Activated naive CD4-positive, alpha-beta T cell treated with anti-CD3 and anti-CD28 coated beads, Interleukin-2, amount 50 U/mL, for 72 hours (primary cell): ENCODE measurements at regions not wholly inside any gene's neighbourhood (a gene's known extent, or its start where the extent isn't known, plus 50 kb on each side); places are given as distances from the start of the nearest gene placed in this dataset.
"Not testable (repeated sequence)": the region's sequence is repeated elsewhere in the genome, so short reads cannot be mapped to it uniquely, and the experiment has no call there.

ENCODE experiments used
- ATAC-seq, 2 donors: fragments of 150-1000 bp; cut with Tn5 transposase; 2 replicates each; pipeline ENCODE4 v1.10.0; 2021; ENCODE audit warnings: mild to moderate bottlenecking in 2 of 2, moderate library complexity in 2 of 2
- DNase-seq, 2 donors: peaks; one replicate each; pipeline ENCODE4 v3.0.0; 2021 to 2022; ENCODE audit warnings: low spot score in 2 of 2
- H3K27ac Mint-ChIP-seq, 2 donors: one replicate each; pipeline ENCODE4 v1.8.0; 2022; ENCODE audit warnings: mild to moderate bottlenecking in 2 of 2, mixed read lengths in 2 of 2
- H3K36me3 Mint-ChIP-seq, 2 donors: one replicate each; pipeline ENCODE4 v1.8.0; 2022; ENCODE audit warnings: mixed read lengths in 2 of 2
- H3K9me3 Mint-ChIP-seq, 2 donors: one replicate each; pipeline ENCODE4 v1.8.0; 2022; ENCODE audit warnings: mixed read lengths in 2 of 2

- ATAC-seq = no peak
- Mint-ChIP-seq H3K27ac (no peak overlapping the region), H3K9me3 (peaks cover 0 to 3% of the 10 kb centered on the region in 2 donors), H3K36me3 (no peaks in the 10 kb centered on the region)
- DNase-seq = no peak
These were observed 88.9 kb upstream of the MAGEE2 start for GRCh38 chrX:75873993-75874392.

- no peak overlapping the region for H3K27ac Mint-ChIP-seq
These were observed 98.4 kb upstream of the MAGEE2 start for GRCh38 chrX:75883446-75883845.

GRCh38 chrX:75887833-75888232, 102.8 kb upstream of the MAGEE2 start:
- no peak for DNase-seq
- ATAC-seq = no peak
- Mint-ChIP-seq H3K9me3 (no peaks in the 10 kb centered on the region), H3K36me3 (no peaks in the 10 kb centered on the region), H3K27ac (no peak overlapping the region)

More at GRCh38 chrX:75883446-75883845, 98.4 kb upstream of the MAGEE2 start:
- no peaks in the 10 kb centered on the region for H3K9me3 Mint-ChIP-seq
- ATAC-seq = no peak
- no peak for DNase-seq
- no peaks in the 10 kb centered on the region for H3K36me3 Mint-ChIP-seq

- Mint-ChIP-seq H3K9me3 (no peaks in the 10 kb centered on the region), H3K27ac (no peak overlapping the region), H3K36me3 (no peaks in the 10 kb centered on the region)
- DNase-seq (no peak), ATAC-seq (no peak)
These were observed 107.7 kb upstream of the MAGEE2 start for GRCh38 chrX:75892749-75893148.

- no peaks in the 10 kb centered on the region for H3K9me3 Mint-ChIP-seq
- ATAC-seq = no peak
- no peak overlapping the region for H3K27ac Mint-ChIP-seq
- H3K36me3 Mint-ChIP-seq = no peaks in the 10 kb centered on the region
- no peak for DNase-seq
These were observed 108.2 kb upstream of the MAGEE2 start for GRCh38 chrX:75893281-75893680.

- no peaks in the 10 kb centered on the region for H3K9me3 Mint-ChIP-seq
- H3K27ac Mint-ChIP-seq = no peak overlapping the region
- ATAC-seq = no peak
- no peaks in the 10 kb centered on the region for H3K36me3 Mint-ChIP-seq
- no peak for DNase-seq
These were observed 126.7 kb upstream of the MAGEE2 start for GRCh38 chrX:75911716-75912115.

- H3K9me3 Mint-ChIP-seq = no peaks in the 10 kb centered on the region
- no peak for DNase-seq
- H3K36me3 Mint-ChIP-seq = no peaks in the 10 kb centered on the region
- no peak for ATAC-seq
- H3K27ac Mint-ChIP-seq = no peak overlapping the region
These were observed 172.1 kb upstream of the MAGEE2 start for GRCh38 chrX:75957107-75957610.

GRCh38 chrX:75961321-75961720, 176.3 kb upstream of the MAGEE2 start:
- not testable (repeated sequence) for H3K9me3 Mint-ChIP-seq, H3K36me3 Mint-ChIP-seq, H3K27ac Mint-ChIP-seq, ATAC-seq, DNase-seq

- Mint-ChIP-seq H3K27ac (no peak overlapping the region), H3K9me3 (peaks cover 0 to 3% of the 10 kb centered on the region in 2 donors), H3K36me3 (no peaks in the 10 kb centered on the region)
- no peak for ATAC-seq
- no peak for DNase-seq
These were observed 178.7 kb upstream of the MAGEE2 start for GRCh38 chrX:75963774-75964173.

GRCh38 chrX:75968293-75968692, 183.2 kb upstream of the MAGEE2 start:
- ATAC-seq = no peak
- no peak for DNase-seq
- peak overlapping the region in 1 of 2 donors; percentile 27 for H3K27ac Mint-ChIP-seq
- no peaks in the 10 kb centered on the region for H3K36me3 Mint-ChIP-seq
- peaks cover 0 to 3% of the 10 kb centered on the region in 2 donors for H3K9me3 Mint-ChIP-seq

- no peak overlapping the region for H3K27ac Mint-ChIP-seq
- DNase-seq = no peak
- H3K9me3 Mint-ChIP-seq = no peaks in the 10 kb centered on the region
- ATAC-seq = no peak
- H3K36me3 Mint-ChIP-seq = no peaks in the 10 kb centered on the region
These were observed 185.9 kb upstream of the PBDC1 start for GRCh38 chrX:75986976-75987375.

GRCh38 chrX:75989806-75990590, 182.9 kb upstream of the PBDC1 start:
- H3K27ac Mint-ChIP-seq = no peak overlapping the region
- H3K36me3 Mint-ChIP-seq = no peaks in the 10 kb centered on the region
- no peaks in the 10 kb centered on the region for H3K9me3 Mint-ChIP-seq
- peak; percentile 75 to 93 for ATAC-seq
- no peak for DNase-seq

- no peaks in the 10 kb centered on the region for H3K9me3 Mint-ChIP-seq
- DNase-seq = no peak
- no peaks in the 10 kb centered on the region for H3K36me3 Mint-ChIP-seq
- ATAC-seq = no peak
- H3K27ac Mint-ChIP-seq = no peak overlapping the region
These were observed 175.2 kb upstream of the PBDC1 start for GRCh38 chrX:75997692-75998091.

GRCh38 chrX:76014321-76014720, 158.5 kb upstream of the PBDC1 start:
- DNase-seq (no peak), ATAC-seq (no peak)
- Mint-ChIP-seq H3K36me3 (no peaks in the 10 kb centered on the region), H3K9me3 (peaks cover 0 to 3% of the 10 kb centered on the region in 2 donors), H3K27ac (no peak overlapping the region)

GRCh38 chrX:76026292-76026691, 146.6 kb upstream of the PBDC1 start:
- no peaks in the 10 kb centered on the region for H3K36me3 Mint-ChIP-seq

GRCh38 chrX:76026751-76027150, 146.1 kb upstream of the PBDC1 start:
- DNase-seq (no peak), ATAC-seq (no peak)
- Mint-ChIP-seq H3K9me3 (no peaks in the 10 kb centered on the region), H3K36me3 (no peaks in the 10 kb centered on the region), H3K27ac (no peak overlapping the region)

More at GRCh38 chrX:76026292-76026691, 146.6 kb upstream of the PBDC1 start:
- Mint-ChIP-seq H3K9me3 (no peaks in the 10 kb centered on the region), H3K27ac (no peak overlapping the region)
- DNase-seq (no peak), ATAC-seq (no peak)

- ATAC-seq = no peak
These were observed 143.5 kb upstream of the PBDC1 start for GRCh38 chrX:76029385-76029784.

GRCh38 chrX:76064825-76065224, 108.0 kb upstream of the PBDC1 start:
- Mint-ChIP-seq H3K27ac (no peak overlapping the region), H3K36me3 (no peaks in the 10 kb centered on the region), H3K9me3 (peaks cover 0 to 4% of the 10 kb centered on the region in 2 donors)
- ATAC-seq (peak; percentile 49 to 81), DNase-seq (no peak)

More at GRCh38 chrX:76029385-76029784, 143.5 kb upstream of the PBDC1 start:
- no peaks in the 10 kb centered on the region for H3K36me3 Mint-ChIP-seq
- no peak overlapping the region for H3K27ac Mint-ChIP-seq
- no peaks in the 10 kb centered on the region for H3K9me3 Mint-ChIP-seq
- DNase-seq = no peak
